ENCODE measurements at regions not wholly inside any gene's neighbourhood (a gene's known extent, or its start where the extent isn't known, plus 50 kb on each side); places are given as distances from the start of the nearest gene placed in this dataset.

- Mint-ChIP-seq H3K9me3 (peaks cover 36% of the 10 kb centered on the region), H3K27ac (no peak overlapping the region), H3K4me1 (ENCODE audit: low read depth) (no peaks in the 10 kb centered on the region), H3K36me3 (ENCODE audit: low read depth) (no peaks in the 10 kb centered on the region), H3K27me3 (ENCODE audit: low read depth) (no peaks in the 10 kb centered on the region), H3K4me3 (no peak overlapping the region)
- DNase-seq (ENCODE audit: low spot score), result no peak
Observed at GRCh38 chr7:63931985-63932577, 66.6 kb upstream of the ZNF722 start.

Measured in T-helper 2 cell treated with Interferon-gamma antibody and Interleukin-4, amounts not matched to agents 5 μg/mL and 100 μg/mL, for 36 hours (primary cell).